ENCODE measurements at regions not wholly inside any gene's neighbourhood (a gene's known extent, or its start where the extent isn't known, plus 50 kb on each side); places are given as distances from the start of the nearest gene placed in this dataset.

DNA sequence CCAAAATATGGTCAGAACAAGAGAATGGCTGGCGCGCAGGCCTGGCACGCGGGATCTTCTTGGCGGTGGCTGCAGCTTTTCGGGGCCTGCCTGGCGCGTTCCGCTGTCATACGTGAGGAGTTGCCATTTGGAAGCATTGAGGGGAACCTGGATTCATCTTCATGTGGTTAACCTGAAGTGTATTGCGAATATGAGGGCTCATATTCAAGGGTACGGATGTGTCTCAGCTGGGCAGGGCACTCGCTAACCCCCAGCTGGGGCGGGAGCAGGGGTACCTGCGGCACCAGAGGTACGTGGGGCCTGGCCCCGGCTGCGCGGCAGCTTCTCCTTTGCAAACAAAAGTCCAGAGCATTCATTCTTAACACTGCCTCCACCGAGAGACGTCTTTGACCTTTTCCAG, 605.6 kb downstream of the QKI start:
- no peak for TF ChIP-seq POLR2A (IDR thresholded peaks at IDR 0.05; ENCODE audit: borderline replicate concordance, extremely low read depth, insufficient read depth, insufficient read length)
- TF ChIP-seq, protein P1, sequence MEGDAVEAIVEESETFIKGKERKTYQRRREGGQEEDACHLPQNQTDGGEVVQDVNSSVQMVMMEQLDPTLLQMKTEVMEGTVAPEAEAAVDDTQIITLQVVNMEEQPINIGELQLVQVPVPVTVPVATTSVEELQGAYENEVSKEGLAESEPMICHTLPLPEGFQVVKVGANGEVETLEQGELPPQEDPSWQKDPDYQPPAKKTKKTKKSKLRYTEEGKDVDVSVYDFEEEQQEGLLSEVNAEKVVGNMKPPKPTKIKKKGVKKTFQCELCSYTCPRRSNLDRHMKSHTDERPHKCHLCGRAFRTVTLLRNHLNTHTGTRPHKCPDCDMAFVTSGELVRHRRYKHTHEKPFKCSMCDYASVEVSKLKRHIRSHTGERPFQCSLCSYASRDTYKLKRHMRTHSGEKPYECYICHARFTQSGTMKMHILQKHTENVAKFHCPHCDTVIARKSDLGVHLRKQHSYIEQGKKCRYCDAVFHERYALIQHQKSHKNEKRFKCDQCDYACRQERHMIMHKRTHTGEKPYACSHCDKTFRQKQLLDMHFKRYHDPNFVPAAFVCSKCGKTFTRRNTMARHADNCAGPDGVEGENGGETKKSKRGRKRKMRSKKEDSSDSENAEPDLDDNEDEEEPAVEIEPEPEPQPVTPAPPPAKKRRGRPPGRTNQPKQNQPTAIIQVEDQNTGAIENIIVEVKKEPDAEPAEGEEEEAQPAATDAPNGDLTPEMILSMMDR (IDR thresholded peaks at IDR 0.05 in 2 of 3, conservative IDR thresholded peaks at IDR 0.05 in 1 of 3; ENCODE audit: borderline replicate concordance in 1 of 3, insufficient read depth in 1 of 3, low read depth in 2 of 3, low read length in 2 of 3) = no peak
- no peak for TF ChIP-seq EGR1 (IDR thresholded peaks at IDR 0.05; ENCODE audit: low read depth)
- no peak for TF ChIP-seq EZH2 (IDR thresholded peaks at IDR 0.05)
- TF ChIP-seq JUND (IDR thresholded peaks at IDR 0.05) = no peak
- no peak for TF ChIP-seq POLR2AphosphoS5 (IDR thresholded peaks at IDR 0.05; ENCODE audit: low read depth, low read length)
- TF ChIP-seq RAD21 (IDR thresholded peaks at IDR 0.05; ENCODE audit: low read depth) = no peak
- TF ChIP-seq, protein P2, sequence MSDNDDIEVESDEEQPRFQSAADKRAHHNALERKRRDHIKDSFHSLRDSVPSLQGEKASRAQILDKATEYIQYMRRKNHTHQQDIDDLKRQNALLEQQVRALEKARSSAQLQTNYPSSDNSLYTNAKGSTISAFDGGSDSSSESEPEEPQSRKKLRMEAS (IDR thresholded peaks at IDR 0.05) = no peak
- TF ChIP-seq SIN3A (IDR thresholded peaks at IDR 0.05; ENCODE audit: low read depth) = no peak
- no peak for TF ChIP-seq TCF7L2 (IDR thresholded peaks at IDR 0.05; ENCODE audit: borderline replicate concordance, extremely low read depth, insufficient read depth, insufficient read length)
- TF ChIP-seq ELF1 (IDR thresholded peaks at IDR 0.05; ENCODE audit: borderline replicate concordance, low read depth) = no peak
- no peak for TF ChIP-seq SP1 (IDR thresholded peaks at IDR 0.05; ENCODE audit: low read depth)
- TF ChIP-seq, protein P3, sequence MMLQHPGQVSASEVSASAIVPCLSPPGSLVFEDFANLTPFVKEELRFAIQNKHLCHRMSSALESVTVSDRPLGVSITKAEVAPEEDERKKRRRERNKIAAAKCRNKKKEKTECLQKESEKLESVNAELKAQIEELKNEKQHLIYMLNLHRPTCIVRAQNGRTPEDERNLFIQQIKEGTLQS (IDR thresholded peaks at IDR 0.05) = no peak
- no peak for TF ChIP-seq ZNF274 (IDR thresholded peaks at IDR 0.05; ENCODE audit: low read depth, low read length)
